ENCODE measurements at regions not wholly inside any gene's neighbourhood (a gene's known extent, or its start where the extent isn't known, plus 50 kb on each side); places are given as distances from the start of the nearest gene placed in this dataset.
"Not testable (repeated sequence)": the region's sequence is repeated elsewhere in the genome, so short reads cannot be mapped to it uniquely, and the experiment has no call there.

DNA sequence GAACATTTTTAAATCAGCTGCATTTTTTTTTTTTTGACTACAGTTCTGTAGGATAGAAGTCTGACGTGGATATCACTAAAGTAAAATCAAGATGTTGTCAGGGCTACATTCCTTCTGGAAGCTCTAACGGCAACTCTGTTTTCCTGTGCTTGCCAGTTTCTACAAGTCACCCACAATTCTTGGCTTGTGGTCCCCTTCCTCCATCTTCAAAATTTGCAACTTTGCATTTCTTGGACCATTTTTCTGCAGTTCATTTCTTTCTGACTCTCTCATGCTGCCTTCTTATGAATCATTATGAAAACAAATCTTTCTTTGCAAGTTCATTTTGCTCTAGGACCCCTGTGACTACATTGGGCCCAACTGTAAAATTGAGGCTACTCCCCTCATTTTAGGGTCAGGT, 367.9 kb downstream of the DSC3 start:
- Histone ChIP-seq H3K4me2 (ENCODE audit: extremely low read depth, insufficient read depth, low read length) (no peak overlapping the region), H4K20me1 (ENCODE audit: control insufficient read depth, extremely low read depth, insufficient read depth, low read length) (no peaks in the 10 kb centered on the region), H3K79me2 (ENCODE audit: control insufficient read depth, insufficient read depth, low read length) (no peaks in the 10 kb centered on the region), H3K9ac (ENCODE audit: insufficient read depth, low read length) (no peak overlapping the region), H3K36me3 (ENCODE audit: control insufficient read depth, insufficient read depth, low read length) (no peaks in the 10 kb centered on the region), H3K27me3 (ENCODE audit: control insufficient read depth, insufficient read depth, low read length) (no peaks in the 10 kb centered on the region), H3K9me3 (ENCODE audit: control insufficient read depth, insufficient read depth, low read depth, low read length) (no peaks in the 10 kb centered on the region), H2AFZ (ENCODE audit: low read length) (no peak overlapping the region), H3K27ac (ENCODE audit: insufficient read depth, low read length) (no peak overlapping the region), H3K4me3 (replicated peaks in 1 of 4; ENCODE audit: control extremely low read depth in 1 of 4, insufficient read depth in 1 of 4, low read depth in 3 of 4, low read length in 4 of 4) (no peak overlapping the region), H3K4me1 (ENCODE audit: control insufficient read depth, extremely low read depth, insufficient read depth, low read length) (no peaks in the 10 kb centered on the region)
- DNase-seq (ENCODE audit: low read depth in 2 of 2) = peak in 1 of 2 donors; percentile 1
- TF ChIP-seq EZH2 (IDR thresholded peaks at IDR 0.05; ENCODE audit: low read length, missing control alignments) = no peak
- TF ChIP-seq, protein P1, sequence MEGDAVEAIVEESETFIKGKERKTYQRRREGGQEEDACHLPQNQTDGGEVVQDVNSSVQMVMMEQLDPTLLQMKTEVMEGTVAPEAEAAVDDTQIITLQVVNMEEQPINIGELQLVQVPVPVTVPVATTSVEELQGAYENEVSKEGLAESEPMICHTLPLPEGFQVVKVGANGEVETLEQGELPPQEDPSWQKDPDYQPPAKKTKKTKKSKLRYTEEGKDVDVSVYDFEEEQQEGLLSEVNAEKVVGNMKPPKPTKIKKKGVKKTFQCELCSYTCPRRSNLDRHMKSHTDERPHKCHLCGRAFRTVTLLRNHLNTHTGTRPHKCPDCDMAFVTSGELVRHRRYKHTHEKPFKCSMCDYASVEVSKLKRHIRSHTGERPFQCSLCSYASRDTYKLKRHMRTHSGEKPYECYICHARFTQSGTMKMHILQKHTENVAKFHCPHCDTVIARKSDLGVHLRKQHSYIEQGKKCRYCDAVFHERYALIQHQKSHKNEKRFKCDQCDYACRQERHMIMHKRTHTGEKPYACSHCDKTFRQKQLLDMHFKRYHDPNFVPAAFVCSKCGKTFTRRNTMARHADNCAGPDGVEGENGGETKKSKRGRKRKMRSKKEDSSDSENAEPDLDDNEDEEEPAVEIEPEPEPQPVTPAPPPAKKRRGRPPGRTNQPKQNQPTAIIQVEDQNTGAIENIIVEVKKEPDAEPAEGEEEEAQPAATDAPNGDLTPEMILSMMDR (conservative IDR thresholded peaks at IDR 0.05 in 1 of 2, IDR thresholded peaks at IDR 0.05 in 1 of 2; ENCODE audit: low read depth in 1 of 2, low read length in 2 of 2) = no peak

DNA sequence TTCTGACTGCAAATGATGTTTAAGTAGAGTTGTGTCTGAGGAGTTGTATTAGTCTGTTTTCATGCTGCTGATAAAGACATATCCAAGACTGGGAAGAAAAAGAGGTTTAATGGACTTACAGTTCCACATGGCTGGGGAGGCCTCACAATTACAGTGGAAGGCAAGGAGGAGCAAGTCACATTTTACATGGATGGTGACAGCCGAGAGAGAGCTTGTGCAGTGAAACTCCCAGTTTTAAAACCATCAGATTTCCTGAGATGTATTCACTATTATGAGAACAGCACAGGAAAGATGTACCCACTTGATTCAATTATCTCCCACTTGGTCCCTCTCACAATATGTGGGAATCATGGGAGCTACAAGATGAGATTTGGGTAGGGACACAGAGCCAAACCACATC, 370.1 kb downstream of the DSC3 start:
- not testable (repeated sequence) for H3K4me1 ChIP-seq (ENCODE audit: control insufficient read depth, extremely low read depth, insufficient read depth, low read length); DNase-seq (ENCODE audit: low read depth in 2 of 2); H3K4me3 ChIP-seq (replicated peaks in 1 of 4; ENCODE audit: control extremely low read depth in 1 of 4, insufficient read depth in 1 of 4, low read depth in 3 of 4, low read length in 4 of 4); H3K27ac ChIP-seq (ENCODE audit: insufficient read depth, low read length); H3K9me3 ChIP-seq (ENCODE audit: control insufficient read depth, insufficient read depth, low read depth, low read length); H3K4me2 ChIP-seq (ENCODE audit: extremely low read depth, insufficient read depth, low read length); H3K79me2 ChIP-seq (ENCODE audit: control insufficient read depth, insufficient read depth, low read length); H3K9ac ChIP-seq (ENCODE audit: insufficient read depth, low read length); H4K20me1 ChIP-seq (ENCODE audit: control insufficient read depth, extremely low read depth, insufficient read depth, low read length); H3K36me3 ChIP-seq (ENCODE audit: control insufficient read depth, insufficient read depth, low read length); H3K27me3 ChIP-seq (ENCODE audit: control insufficient read depth, insufficient read depth, low read length); H2AFZ ChIP-seq (ENCODE audit: low read length)

DNA sequence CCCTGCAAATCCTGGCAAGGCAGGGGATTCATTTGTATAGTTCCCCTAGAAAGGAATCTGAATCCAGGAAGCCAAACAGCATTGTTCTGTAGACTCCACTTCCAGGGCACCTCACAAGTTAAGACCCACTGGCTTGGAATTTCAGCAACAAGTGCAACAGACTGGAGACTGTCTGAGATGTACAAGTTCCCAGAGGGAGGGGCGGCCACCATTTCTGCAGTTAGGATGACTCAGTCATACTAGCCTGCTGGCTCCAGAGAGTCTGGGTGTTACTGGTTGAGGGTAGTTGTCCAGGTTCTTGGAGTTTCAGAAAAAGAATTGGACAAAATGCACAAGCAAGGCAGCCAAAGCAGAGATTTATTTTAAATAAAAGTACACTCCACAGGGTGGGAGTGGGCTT, 384.2 kb downstream of the DSC3 start:
- H2AFZ ChIP-seq (ENCODE audit: low read length) = no peak overlapping the region
- H3K9ac ChIP-seq (ENCODE audit: insufficient read depth, low read length) = no peak overlapping the region
- no peaks in the 10 kb centered on the region for H3K36me3 ChIP-seq (ENCODE audit: control insufficient read depth, insufficient read depth, low read length)
- no peak overlapping the region for H3K4me2 ChIP-seq (ENCODE audit: extremely low read depth, insufficient read depth, low read length)
- H3K79me2 ChIP-seq (ENCODE audit: control insufficient read depth, insufficient read depth, low read length) = no peaks in the 10 kb centered on the region
- no peaks in the 10 kb centered on the region for H4K20me1 ChIP-seq (ENCODE audit: control insufficient read depth, extremely low read depth, insufficient read depth, low read length)
- TF ChIP-seq, protein P1 (conservative IDR thresholded peaks at IDR 0.05 in 1 of 2, IDR thresholded peaks at IDR 0.05 in 1 of 2; ENCODE audit: low read depth in 1 of 2, low read length in 2 of 2) = no peak
- TF ChIP-seq EZH2 (IDR thresholded peaks at IDR 0.05; ENCODE audit: low read length, missing control alignments) = no peak
- H3K4me3 ChIP-seq (replicated peaks in 1 of 4; ENCODE audit: control extremely low read depth in 1 of 4, insufficient read depth in 1 of 4, low read depth in 3 of 4, low read length in 4 of 4) = no peak overlapping the region
- no peak overlapping the region for H3K27ac ChIP-seq (ENCODE audit: insufficient read depth, low read length)
- no peaks in the 10 kb centered on the region for H3K4me1 ChIP-seq (ENCODE audit: control insufficient read depth, extremely low read depth, insufficient read depth, low read length)
- no peaks in the 10 kb centered on the region for H3K27me3 ChIP-seq (ENCODE audit: control insufficient read depth, insufficient read depth, low read length)
- no peaks in the 10 kb centered on the region for H3K9me3 ChIP-seq (ENCODE audit: control insufficient read depth, insufficient read depth, low read depth, low read length)
- DNase-seq (ENCODE audit: low read depth in 2 of 2) = no peak

DNA sequence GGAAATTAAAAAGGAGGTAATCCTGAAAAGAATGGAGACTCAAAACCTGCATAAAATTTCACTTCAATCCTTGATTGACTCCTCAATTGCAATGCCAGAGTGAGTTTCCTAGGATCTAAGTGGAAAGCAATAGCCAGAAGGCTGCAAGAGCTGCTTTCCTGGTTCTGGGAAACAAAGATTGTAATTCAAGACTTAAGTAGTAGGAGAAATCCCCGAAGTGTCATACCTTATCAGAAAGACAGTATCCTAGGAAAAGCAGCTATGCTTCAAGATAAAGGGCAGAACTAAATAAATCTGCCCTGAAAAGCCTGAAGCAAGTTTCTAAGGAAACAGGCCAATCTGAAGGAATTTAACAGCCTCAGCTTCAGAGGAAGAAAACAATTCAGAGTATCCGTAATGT, 390.2 kb downstream of the DSC3 start:
- no peaks in the 10 kb centered on the region for H3K9me3 ChIP-seq (ENCODE audit: control insufficient read depth, insufficient read depth, low read depth, low read length)
- H3K27me3 ChIP-seq (ENCODE audit: control insufficient read depth, insufficient read depth, low read length) = no peaks in the 10 kb centered on the region
- H3K27ac ChIP-seq (ENCODE audit: insufficient read depth, low read length) = no peak overlapping the region
- no peaks in the 10 kb centered on the region for H4K20me1 ChIP-seq (ENCODE audit: control insufficient read depth, extremely low read depth, insufficient read depth, low read length)
- no peak overlapping the region for H3K4me2 ChIP-seq (ENCODE audit: extremely low read depth, insufficient read depth, low read length)
- H3K36me3 ChIP-seq (ENCODE audit: control insufficient read depth, insufficient read depth, low read length) = no peaks in the 10 kb centered on the region
- H3K9ac ChIP-seq (ENCODE audit: insufficient read depth, low read length) = no peak overlapping the region
- no peak overlapping the region for H3K4me3 ChIP-seq (replicated peaks in 1 of 4; ENCODE audit: control extremely low read depth in 1 of 4, insufficient read depth in 1 of 4, low read depth in 3 of 4, low read length in 4 of 4)
- TF ChIP-seq, protein P1 (conservative IDR thresholded peaks at IDR 0.05 in 1 of 2, IDR thresholded peaks at IDR 0.05 in 1 of 2; ENCODE audit: low read depth in 1 of 2, low read length in 2 of 2) = no peak
- TF ChIP-seq EZH2 (IDR thresholded peaks at IDR 0.05; ENCODE audit: low read length, missing control alignments) = no peak
- H2AFZ ChIP-seq (ENCODE audit: low read length) = no peak overlapping the region
- H3K4me1 ChIP-seq (ENCODE audit: control insufficient read depth, extremely low read depth, insufficient read depth, low read length) = no peaks in the 10 kb centered on the region
- DNase-seq (ENCODE audit: low read depth in 2 of 2) = no peak
- H3K79me2 ChIP-seq (ENCODE audit: control insufficient read depth, insufficient read depth, low read length) = no peaks in the 10 kb centered on the region

Measured in fibroblast of lung (primary cell).